Type B pancreatic cell (in vitro differentiated cells): ENCODE measurements at regions not wholly inside any gene's neighbourhood (a gene's known extent, or its start where the extent isn't known, plus 50 kb on each side); places are given as distances from the start of the nearest gene placed in this dataset.
A peak's percentile ranks its signal among the peaks of the same experiment; 100 is the strongest.

Experiments
- DNase-seq: peaks from one replicate; pipeline ENCODE4 v3.0.0; 2021; ENCODE audit warnings: mixed read lengths; ENCODE audit not compliant: unreplicated experiment; ENCODE audit errors: extremely low spot score
- H3K27ac Mint-ChIP-seq: 2 replicates; pipeline ENCODE4 v1.8.0; 2021; ENCODE audit warnings: mild to moderate bottlenecking, mixed read lengths
- H3K27me3 Mint-ChIP-seq: 2 replicates; pipeline ENCODE4 v1.8.0; 2021; ENCODE audit warnings: mixed read lengths
- H3K36me3 Mint-ChIP-seq: 2 replicates; pipeline ENCODE4 v1.8.0; 2021; ENCODE audit warnings: mixed read lengths
- H3K4me1 Mint-ChIP-seq: one replicate; pipeline ENCODE4 v1.8.0; 2021; ENCODE audit warnings: mixed read lengths; ENCODE audit not compliant: unreplicated experiment
- H3K4me3 Mint-ChIP-seq: 2 replicates; pipeline ENCODE4 v1.8.0; 2021; ENCODE audit warnings: mild to moderate bottlenecking, mixed read lengths
- H3K9me3 Mint-ChIP-seq: 2 replicates; pipeline ENCODE4 v1.8.0; 2021; ENCODE audit warnings: mixed read lengths
- TF ChIP-seq, protein P1 (sequence below): fragments of 200-600 bp; sonication (generic); conservative IDR thresholded peaks from 2 replicates; pipeline ENCODE4 v1.5.0; 2021; ENCODE audit warnings: antibody characterized with exemption, mild to moderate bottlenecking

DNA sequence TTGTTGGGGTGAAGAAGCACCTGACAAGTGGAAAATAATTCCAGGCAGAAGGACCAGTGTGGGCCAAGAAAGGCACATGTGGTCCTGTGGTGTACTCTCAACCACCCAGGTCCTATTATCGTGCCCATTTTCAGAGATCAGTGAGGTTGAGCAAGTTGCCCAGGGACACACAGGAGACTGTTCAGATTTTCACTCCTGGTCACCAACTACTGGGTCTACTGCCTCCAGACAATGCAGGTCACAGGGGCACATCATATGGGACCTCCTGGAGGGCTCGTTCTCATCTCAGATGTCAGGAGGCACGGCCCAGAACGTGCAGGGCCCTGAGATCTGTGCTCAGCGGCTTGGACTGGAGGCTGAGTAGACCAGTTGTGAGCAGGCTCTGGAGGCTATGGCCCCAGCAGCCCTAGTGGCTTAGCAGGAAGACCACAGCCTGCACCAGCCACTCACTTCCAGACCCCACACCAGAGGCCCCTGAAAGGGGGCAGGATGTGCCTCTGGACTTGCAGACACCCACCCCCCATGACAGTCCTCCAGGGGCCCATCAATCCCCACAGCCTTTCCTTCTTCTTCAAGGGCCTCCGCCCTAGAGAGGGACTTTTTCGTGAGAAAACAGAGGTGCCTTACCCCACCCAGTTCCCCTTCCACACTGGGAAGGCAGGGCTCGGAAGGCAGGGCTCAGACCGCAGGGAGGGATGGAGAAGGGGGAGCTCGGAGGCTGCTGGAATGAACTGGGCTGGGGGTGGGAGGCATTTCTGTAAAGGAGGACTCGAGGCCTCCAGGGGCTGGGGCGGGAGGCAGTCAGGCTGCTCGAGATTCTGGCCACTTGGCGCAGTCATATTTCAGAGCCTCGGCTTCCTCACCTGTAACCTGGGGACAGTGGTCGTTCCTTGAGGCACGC lies 82.7 kb upstream of the NEURL1B start:
- Mint-ChIP-seq H3K27me3 (peaks cover 2% of the 10 kb centered on the region), H3K9me3 (peaks cover 4% of the 10 kb centered on the region), H3K4me3 (peak overlapping the region; percentile 69), H3K4me1 (peaks cover 43% of the 10 kb centered on the region), H3K36me3 (no peaks in the 10 kb centered on the region), H3K27ac (peak overlapping the region; percentile 35)
- TF ChIP-seq, protein P1, sequence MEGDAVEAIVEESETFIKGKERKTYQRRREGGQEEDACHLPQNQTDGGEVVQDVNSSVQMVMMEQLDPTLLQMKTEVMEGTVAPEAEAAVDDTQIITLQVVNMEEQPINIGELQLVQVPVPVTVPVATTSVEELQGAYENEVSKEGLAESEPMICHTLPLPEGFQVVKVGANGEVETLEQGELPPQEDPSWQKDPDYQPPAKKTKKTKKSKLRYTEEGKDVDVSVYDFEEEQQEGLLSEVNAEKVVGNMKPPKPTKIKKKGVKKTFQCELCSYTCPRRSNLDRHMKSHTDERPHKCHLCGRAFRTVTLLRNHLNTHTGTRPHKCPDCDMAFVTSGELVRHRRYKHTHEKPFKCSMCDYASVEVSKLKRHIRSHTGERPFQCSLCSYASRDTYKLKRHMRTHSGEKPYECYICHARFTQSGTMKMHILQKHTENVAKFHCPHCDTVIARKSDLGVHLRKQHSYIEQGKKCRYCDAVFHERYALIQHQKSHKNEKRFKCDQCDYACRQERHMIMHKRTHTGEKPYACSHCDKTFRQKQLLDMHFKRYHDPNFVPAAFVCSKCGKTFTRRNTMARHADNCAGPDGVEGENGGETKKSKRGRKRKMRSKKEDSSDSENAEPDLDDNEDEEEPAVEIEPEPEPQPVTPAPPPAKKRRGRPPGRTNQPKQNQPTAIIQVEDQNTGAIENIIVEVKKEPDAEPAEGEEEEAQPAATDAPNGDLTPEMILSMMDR, result no peak
- no peak for DNase-seq

DNA sequence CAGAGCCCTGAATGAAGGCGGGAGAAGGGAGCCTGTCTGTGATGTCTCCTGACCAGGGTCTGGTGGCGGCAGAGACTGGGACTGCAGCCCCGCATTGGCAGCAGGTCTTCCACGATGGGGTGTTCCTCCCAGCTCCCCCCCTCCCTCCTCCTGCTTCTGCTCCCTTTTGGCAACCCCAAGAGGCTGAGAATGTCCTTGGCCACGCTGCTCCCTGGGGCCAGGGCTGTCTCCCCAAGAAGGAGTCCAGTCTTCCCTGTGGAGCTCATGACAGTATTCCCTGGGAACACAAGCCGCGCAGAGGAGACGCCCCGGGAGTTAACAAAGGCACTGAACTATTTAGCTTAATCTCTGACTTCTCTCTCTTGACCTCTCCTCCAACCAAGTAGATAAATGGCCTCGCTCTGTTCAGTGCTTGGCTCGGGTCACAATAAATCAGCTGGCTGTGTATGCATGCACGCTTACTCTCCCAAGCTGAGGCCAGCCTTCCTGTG lies 84.0 kb upstream of the NEURL1B start:
- Mint-ChIP-seq H3K9me3 (peaks cover 4% of the 10 kb centered on the region), H3K36me3 (no peaks in the 10 kb centered on the region), H3K27me3 (peaks cover 5% of the 10 kb centered on the region), H3K4me3 (peak overlapping the region; percentile 69), H3K27ac (peak overlapping the region; percentile 27), H3K4me1 (peaks cover 43% of the 10 kb centered on the region)
- TF ChIP-seq, protein P1, result peak; percentile 24
- no peak for DNase-seq

DNA sequence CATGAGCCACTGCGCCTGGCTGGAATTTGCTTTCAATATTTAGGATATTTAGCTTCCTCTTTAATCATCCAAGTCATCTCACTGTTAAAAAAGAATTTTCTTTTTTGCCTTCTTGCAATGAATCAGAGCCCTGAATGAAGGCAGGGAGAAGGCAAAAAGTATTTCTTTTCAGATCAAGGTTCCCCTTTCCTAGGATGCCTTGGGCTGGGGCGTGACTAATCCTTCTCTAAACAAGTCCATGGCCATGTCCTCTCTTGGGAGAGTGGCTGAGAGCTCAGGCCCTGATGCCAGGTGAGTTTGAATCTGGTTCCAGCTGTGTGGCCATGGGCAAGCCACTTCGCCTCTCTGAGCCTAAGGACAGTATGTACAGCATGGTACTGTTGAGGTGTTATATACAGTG lies 84.8 kb upstream of the NEURL1B start:
- Mint-ChIP-seq H3K4me3 (no peak overlapping the region), H3K4me1 (peaks cover 43% of the 10 kb centered on the region), H3K27ac (no peak overlapping the region)

DNA sequence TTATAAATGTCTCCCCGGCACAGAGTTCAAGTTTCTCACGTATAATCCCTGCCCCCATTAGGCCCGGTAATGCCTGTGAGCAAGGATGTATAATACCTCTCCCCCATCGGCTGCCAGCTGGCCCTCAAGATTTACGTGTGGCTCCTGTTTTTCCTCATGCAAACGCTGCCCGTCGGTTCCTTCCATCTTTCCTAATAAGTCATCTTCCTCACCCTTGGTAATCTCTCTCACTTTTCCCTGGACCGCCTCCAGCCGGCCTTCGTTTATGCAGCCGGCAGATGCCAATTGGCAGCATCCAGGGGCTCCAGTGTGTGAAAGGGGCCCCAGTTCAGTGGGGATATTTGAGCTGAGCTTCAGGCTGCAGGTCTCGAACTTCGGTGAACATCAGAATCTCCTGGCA lies 86.5 kb upstream of the NEURL1B start:
- TF ChIP-seq, protein P1, result no peak
- Mint-ChIP-seq H3K27ac (no peak overlapping the region), H3K9me3 (no peaks in the 10 kb centered on the region), H3K27me3 (peaks cover 5% of the 10 kb centered on the region), H3K4me1 (peaks cover 43% of the 10 kb centered on the region), H3K36me3 (no peaks in the 10 kb centered on the region), H3K4me3 (no peak overlapping the region)
- no peak for DNase-seq

More for the DNA sequence above, 84.8 kb upstream of the NEURL1B start:
- no peak for DNase-seq
- Mint-ChIP-seq H3K9me3 (peaks cover 2% of the 10 kb centered on the region), H3K27me3 (peaks cover 5% of the 10 kb centered on the region), H3K36me3 (no peaks in the 10 kb centered on the region)
- TF ChIP-seq, protein P1, result no peak

- DNase-seq, result no peak
- Mint-ChIP-seq H3K27me3 (peaks cover 5% of the 10 kb centered on the region), H3K36me3 (no peaks in the 10 kb centered on the region), H3K4me1 (peaks cover 42% of the 10 kb centered on the region), H3K9me3 (no peaks in the 10 kb centered on the region), H3K4me3 (no peak overlapping the region), H3K27ac (no peak overlapping the region)
- TF ChIP-seq, protein P1, result no peak
Observed at GRCh38 chr5:172553903-172554302, 87.2 kb upstream of the NEURL1B start.
